ENCODE measurements at regions not wholly inside any gene's neighbourhood (a gene's known extent, or its start where the extent isn't known, plus 50 kb on each side); places are given as distances from the start of the nearest gene placed in this dataset.

GRCh38 chr4:35793045-35793722 is 451.1 kb downstream of the ARAP2 start:
- 60% methylated on average over 1 of the region's 1 CpG for WGBS (ENCODE audit: low lambda C conversion rate, missing lambda C conversion rate)
- TF ChIP-seq EZH2 (IDR thresholded peaks at IDR 0.05; ENCODE audit: borderline replicate concordance) (no peak), EZH2phosphoT487 (IDR thresholded peaks at IDR 0.05; ENCODE audit: low read depth, severe bottlenecking, unreplicated experiment) (no peak), CTCF (IDR thresholded peaks at IDR 0.05; ENCODE audit: poor library complexity) (no peak)
- H3K27ac ChIP-seq, result no peak overlapping the region

GRCh38 chr4:35793766-35794165 is 450.5 kb downstream of the ARAP2 start:
- TF ChIP-seq CTCF (IDR thresholded peaks at IDR 0.05; ENCODE audit: poor library complexity), result no peak
- TF ChIP-seq EZH2 (IDR thresholded peaks at IDR 0.05; ENCODE audit: borderline replicate concordance), result no peak
- no peak for TF ChIP-seq EZH2phosphoT487 (IDR thresholded peaks at IDR 0.05; ENCODE audit: low read depth, severe bottlenecking, unreplicated experiment)
- no peaks in the 10 kb centered on the region for H3K9me3 ChIP-seq (ENCODE audit: low read depth)

More at GRCh38 chr4:35793045-35793722, 451.1 kb downstream of the ARAP2 start:
- Histone ChIP-seq H2AFZ (no peak overlapping the region), H3K4me2 (no peak overlapping the region), H3K4me3 (no peak overlapping the region), H3K79me2 (no peaks in the 10 kb centered on the region), H4K20me1 (ENCODE audit: insufficient read depth, poor library complexity, severe bottlenecking) (no peaks in the 10 kb centered on the region), H3K4me1 (ENCODE audit: insufficient read depth) (no peaks in the 10 kb centered on the region), H3K9me3 (ENCODE audit: low read depth) (no peaks in the 10 kb centered on the region), H3K27me3 (no peaks in the 10 kb centered on the region), H3K9me2 (replicated peaks; ENCODE audit: insufficient read depth) (no peaks in the 10 kb centered on the region), H3K36me3 (replicated peaks; ENCODE audit: insufficient read depth, low read depth) (no peaks in the 10 kb centered on the region)
- no peak for DNase-seq (ENCODE audit: low spot score)

GRCh38 chr4:35800669-35801068 is 443.6 kb downstream of the ARAP2 start:
- WGBS (ENCODE audit: low lambda C conversion rate, missing lambda C conversion rate), result 92% methylated on average over 5 of the region's 5 CpGs
- DNase-seq (ENCODE audit: low spot score), result no peak
- Histone ChIP-seq H2AFZ (no peak overlapping the region), H3K27ac (no peak overlapping the region), H3K36me3 (replicated peaks; ENCODE audit: insufficient read depth, low read depth) (no peaks in the 10 kb centered on the region), H4K20me1 (ENCODE audit: insufficient read depth, poor library complexity, severe bottlenecking) (no peaks in the 10 kb centered on the region), H3K4me2 (no peak overlapping the region), H3K27me3 (no peaks in the 10 kb centered on the region), H3K4me3 (no peak overlapping the region), H3K79me2 (no peaks in the 10 kb centered on the region), H3K9me2 (replicated peaks; ENCODE audit: insufficient read depth) (no peaks in the 10 kb centered on the region), H3K9me3 (ENCODE audit: low read depth) (no peaks in the 10 kb centered on the region), H3K4me1 (ENCODE audit: insufficient read depth) (no peaks in the 10 kb centered on the region)
- TF ChIP-seq EZH2 (IDR thresholded peaks at IDR 0.05; ENCODE audit: borderline replicate concordance), result no peak
- TF ChIP-seq CTCF (IDR thresholded peaks at IDR 0.05; ENCODE audit: poor library complexity), result no peak
- TF ChIP-seq EZH2phosphoT487 (IDR thresholded peaks at IDR 0.05; ENCODE audit: low read depth, severe bottlenecking, unreplicated experiment), result no peak

More at GRCh38 chr4:35793766-35794165, 450.5 kb downstream of the ARAP2 start:
- H3K27me3 ChIP-seq, result no peaks in the 10 kb centered on the region
- H4K20me1 ChIP-seq (ENCODE audit: insufficient read depth, poor library complexity, severe bottlenecking), result no peaks in the 10 kb centered on the region
- no peak overlapping the region for H3K4me2 ChIP-seq
- no peak for DNase-seq (ENCODE audit: low spot score)
- H3K4me1 ChIP-seq (ENCODE audit: insufficient read depth), result no peaks in the 10 kb centered on the region
- no peak overlapping the region for H3K4me3 ChIP-seq
- H3K27ac ChIP-seq, result no peak overlapping the region
- no peaks in the 10 kb centered on the region for H3K9me2 ChIP-seq (replicated peaks; ENCODE audit: insufficient read depth)
- no peaks in the 10 kb centered on the region for H3K36me3 ChIP-seq (replicated peaks; ENCODE audit: insufficient read depth, low read depth)
- no peak overlapping the region for H2AFZ ChIP-seq
- no peaks in the 10 kb centered on the region for H3K79me2 ChIP-seq
- 86% methylated on average over 1 of the region's 1 CpG for WGBS (ENCODE audit: low lambda C conversion rate, missing lambda C conversion rate)
